NT2/D1 (cell line): ENCODE measurements at regions not wholly inside any gene's neighbourhood (a gene's known extent, or its start where the extent isn't known, plus 50 kb on each side); places are given as distances from the start of the nearest gene placed in this dataset.

Experiments used
- DNase-seq: peaks from one replicate; pipeline ENCODE4 v3.0.0-alpha.2; 2011; ENCODE audit warnings: low read depth, low spot score
- H3K27me3 ChIP-seq: 2 replicates; pipeline ENCODE4 v1.6.0; 2011; ENCODE audit warnings: mild to moderate bottlenecking; ENCODE audit not compliant: insufficient read length, insufficient read depth
- H3K36me3 ChIP-seq: 2 replicates; pipeline ENCODE4 v1.6.1; 2011; ENCODE audit warnings: mild to moderate bottlenecking, low read length, mixed read lengths; ENCODE audit not compliant: insufficient read depth, insufficient read length
- H3K4me1 ChIP-seq: 2 replicates; pipeline ENCODE4 v1.5.1; 2011; ENCODE audit not compliant: insufficient read depth, insufficient read length
- H3K4me3 ChIP-seq: 2 replicates; pipeline ENCODE4 v1.5.1; 2011; ENCODE audit warnings: low read depth; ENCODE audit not compliant: insufficient read length
- H3K9ac ChIP-seq: 2 replicates; pipeline ENCODE4 v1.6.0; 2011; ENCODE audit warnings: low read depth; ENCODE audit not compliant: insufficient read length
- H3K9me3 ChIP-seq: 2 replicates; pipeline ENCODE4 v1.5.1; 2011; ENCODE audit warnings: mild to moderate bottlenecking, low read length; ENCODE audit not compliant: insufficient read depth
- SUZ12 ChIP-seq: IDR thresholded peaks from 2 replicates; pipeline ENCODE4 v1.6.1; 2011; ENCODE audit not compliant: insufficient read length, insufficient read depth; ENCODE audit errors: extremely low read depth
- YY1 ChIP-seq: IDR thresholded peaks from 2 replicates; pipeline ENCODE4 v1.6.1; 2011; ENCODE audit not compliant: insufficient read length, insufficient read depth
- ZNF274 ChIP-seq: IDR thresholded peaks from 2 replicates; pipeline ENCODE4 v1.6.1; 2011; ENCODE audit warnings: mild to moderate bottlenecking, low read depth, low read length

DNA sequence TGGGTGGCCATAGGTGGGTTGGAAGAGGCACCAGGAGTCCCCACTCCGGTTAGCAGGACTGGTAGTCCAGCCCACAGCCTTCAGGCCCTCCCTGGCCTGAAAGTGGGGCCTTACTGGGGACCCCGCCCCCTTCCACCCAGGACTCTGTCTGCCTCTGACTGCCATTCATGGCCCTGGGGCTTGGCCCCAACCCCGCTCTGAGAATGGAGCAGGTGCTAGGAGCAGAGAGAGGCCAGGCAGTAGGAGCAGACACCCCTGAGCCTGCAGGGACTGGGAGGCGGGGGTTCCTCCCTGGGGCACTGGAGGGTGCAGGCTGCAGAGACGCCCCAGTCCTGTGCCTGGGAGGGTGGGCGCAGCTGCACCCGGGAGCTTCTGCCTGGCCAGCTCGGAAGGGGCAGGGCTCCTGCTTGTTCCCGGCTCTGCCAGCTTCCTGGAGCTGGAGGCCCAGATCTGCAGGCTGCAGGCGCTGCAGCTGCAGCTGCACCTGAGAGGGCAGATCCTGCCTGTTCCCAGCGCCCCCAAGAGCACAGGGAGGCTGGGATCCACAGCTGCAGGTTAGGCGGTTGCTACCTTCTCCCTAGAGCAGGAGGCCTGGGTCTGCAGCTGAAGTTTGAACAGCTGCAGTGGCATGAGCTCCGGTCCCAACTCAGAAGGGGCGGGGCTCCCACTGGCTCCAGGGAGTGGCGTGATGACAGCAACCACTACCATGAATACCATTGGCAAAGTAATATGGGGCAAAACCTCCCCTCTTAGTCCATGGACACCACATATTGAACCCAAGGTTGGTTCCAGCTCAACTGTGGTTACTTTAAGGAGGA is 194.7 kb downstream of the SQOR start:
- no peak overlapping the region for H3K4me3 ChIP-seq
- H3K4me1 ChIP-seq = no peaks in the 10 kb centered on the region
- no peaks in the 10 kb centered on the region for H3K27me3 ChIP-seq
- no peak for DNase-seq
- H3K9me3 ChIP-seq = no peaks in the 10 kb centered on the region
- H3K9ac ChIP-seq = no peak overlapping the region
- TF ChIP-seq SUZ12 (no peak), YY1 (no peak), ZNF274 (no peak)
- no peaks in the 10 kb centered on the region for H3K36me3 ChIP-seq

DNA sequence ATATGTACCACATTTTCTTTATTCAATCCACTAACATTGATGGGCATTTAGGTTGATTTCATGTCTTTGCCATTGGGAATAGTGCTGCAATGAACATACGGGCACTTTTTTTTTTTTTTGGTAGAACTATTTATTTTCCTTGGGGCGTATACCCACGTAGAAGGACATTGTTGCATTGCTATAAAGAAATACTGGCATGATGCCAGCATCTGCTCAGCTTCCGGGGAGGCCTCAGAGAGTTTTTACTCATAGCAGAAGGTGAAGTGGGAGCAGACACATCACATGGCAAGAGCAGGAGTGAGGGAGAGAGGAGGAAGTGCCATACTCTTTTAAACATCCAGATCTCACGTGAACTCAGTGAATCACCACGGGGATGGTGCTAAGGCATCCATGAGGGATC is 197.0 kb downstream of the SQOR start:
- Histone ChIP-seq H3K27me3 (no peaks in the 10 kb centered on the region), H3K4me1 (no peaks in the 10 kb centered on the region)
- TF ChIP-seq SUZ12 = no peak
- TF ChIP-seq YY1 = no peak
- TF ChIP-seq ZNF274 = no peak

DNA sequence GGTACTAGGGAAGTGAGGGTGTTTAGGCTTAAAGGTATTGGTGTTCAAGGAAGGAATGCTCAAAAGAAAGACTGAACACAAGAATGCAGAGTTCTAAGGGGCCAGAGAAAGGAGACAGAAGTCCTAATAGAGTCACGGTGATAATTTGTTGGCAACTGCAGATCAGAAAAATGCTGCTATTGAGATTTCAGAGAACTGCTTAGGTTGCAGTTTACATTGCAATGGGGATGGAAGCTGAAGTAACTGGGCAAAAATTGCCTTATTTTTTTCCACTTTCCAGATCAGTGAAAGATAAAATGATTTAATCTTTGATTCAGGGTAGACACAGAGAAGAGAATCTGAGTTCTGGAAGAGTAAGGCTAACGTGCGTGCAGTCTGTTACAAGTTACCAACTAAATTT is 199.8 kb downstream of the SQOR start:
- Histone ChIP-seq H3K4me3 (no peak overlapping the region), H3K36me3 (no peaks in the 10 kb centered on the region), H3K9me3 (no peaks in the 10 kb centered on the region), H3K9ac (no peak overlapping the region), H3K27me3 (no peaks in the 10 kb centered on the region), H3K4me1 (no peaks in the 10 kb centered on the region)
- no peak for DNase-seq
- TF ChIP-seq SUZ12 (no peak), ZNF274 (no peak), YY1 (no peak)

More for the DNA sequence above, 197.0 kb downstream of the SQOR start:
- DNase-seq = no peak
- H3K36me3 ChIP-seq = no peaks in the 10 kb centered on the region
- no peak overlapping the region for H3K9ac ChIP-seq
- no peak overlapping the region for H3K4me3 ChIP-seq
- no peaks in the 10 kb centered on the region for H3K9me3 ChIP-seq

DNA sequence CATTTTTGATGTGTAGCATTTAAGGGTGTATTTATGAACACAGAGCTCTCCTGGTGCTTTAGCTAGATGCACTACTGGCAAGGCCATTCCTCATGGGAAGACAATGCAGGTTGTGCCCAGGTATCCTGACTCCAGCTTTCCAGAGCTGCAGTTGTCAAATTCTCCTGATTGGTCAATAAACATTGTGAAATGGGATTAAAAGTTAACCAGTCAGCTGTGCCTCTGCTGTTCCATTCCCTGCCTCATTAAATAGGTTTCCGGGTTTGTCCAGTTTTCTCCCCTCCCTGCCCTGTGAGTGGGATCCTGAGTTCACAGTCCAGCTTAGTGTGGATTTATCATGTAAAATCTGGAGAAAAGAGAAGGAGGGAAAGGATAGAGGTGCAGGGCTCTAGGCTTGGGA is 207.3 kb downstream of the SQOR start:
- H3K36me3 ChIP-seq = no peaks in the 10 kb centered on the region
- DNase-seq = no peak

DNA sequence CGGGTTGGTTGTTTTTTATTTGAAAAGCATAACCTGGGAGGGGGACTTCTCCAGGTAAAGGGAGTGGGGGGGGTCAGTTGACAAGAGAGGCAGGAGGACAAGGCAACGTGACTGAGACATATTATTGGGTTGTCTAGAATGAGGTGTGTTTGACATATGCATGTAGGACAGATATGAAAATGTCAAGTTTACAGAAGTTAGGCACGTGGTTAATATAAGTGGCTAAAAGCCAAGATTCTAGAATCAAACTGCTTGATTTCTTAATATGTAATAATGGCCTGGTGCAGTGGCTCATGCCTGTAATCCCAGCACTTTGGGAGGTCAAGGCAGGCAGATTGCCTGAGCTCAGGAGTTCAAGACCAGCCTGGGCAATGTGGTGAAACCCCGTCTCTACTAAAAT is 212.8 kb downstream of the SQOR start:
- DNase-seq = no peak
- H3K9ac ChIP-seq = no peak overlapping the region
- TF ChIP-seq SUZ12 = no peak
- no peak for TF ChIP-seq ZNF274
- no peak for TF ChIP-seq YY1

More for the DNA sequence above, 207.3 kb downstream of the SQOR start:
- Histone ChIP-seq H3K4me1 (no peaks in the 10 kb centered on the region), H3K27me3 (no peaks in the 10 kb centered on the region), H3K9me3 (no peaks in the 10 kb centered on the region), H3K9ac (no peak overlapping the region), H3K4me3 (no peak overlapping the region)
- no peak for TF ChIP-seq ZNF274
- no peak for TF ChIP-seq SUZ12
- no peak for TF ChIP-seq YY1

DNA sequence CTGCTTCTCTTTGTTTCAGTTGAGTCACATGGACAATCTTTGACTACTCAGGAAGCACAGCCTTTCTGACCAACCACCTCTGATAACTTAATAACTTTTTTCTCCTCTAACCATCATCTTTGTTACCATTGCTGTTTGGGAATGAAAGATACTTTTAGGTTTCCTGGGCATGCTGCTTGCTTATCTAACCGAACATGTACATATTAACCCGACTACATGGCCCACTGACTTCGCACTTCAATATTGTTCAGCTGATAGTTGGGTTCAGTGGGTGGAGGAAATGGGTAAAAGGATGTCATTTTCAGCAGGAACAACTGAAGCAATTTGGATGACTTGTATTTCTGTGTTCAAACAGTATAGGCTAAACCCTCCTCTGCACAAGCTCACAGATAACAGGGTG is 214.3 kb downstream of the SQOR start:
- Histone ChIP-seq H3K9me3 (peaks cover 13% of the 10 kb centered on the region; the same call in 1 of the 2 replicates), H3K9ac (no peak overlapping the region), H3K36me3 (no peaks in the 10 kb centered on the region), H3K4me3 (no peak overlapping the region), H3K4me1 (no peaks in the 10 kb centered on the region), H3K27me3 (no peaks in the 10 kb centered on the region)
- TF ChIP-seq SUZ12 (no peak), ZNF274 (no peak), YY1 (no peak)
- no peak for DNase-seq

More for the DNA sequence above, 212.8 kb downstream of the SQOR start:
- H3K27me3 ChIP-seq = no peaks in the 10 kb centered on the region
- no peak overlapping the region for H3K4me3 ChIP-seq
- no peaks in the 10 kb centered on the region for H3K4me1 ChIP-seq
- H3K9me3 ChIP-seq = peaks cover 13% of the 10 kb centered on the region; the same call in 1 of the 2 replicates
- no peaks in the 10 kb centered on the region for H3K36me3 ChIP-seq

DNA sequence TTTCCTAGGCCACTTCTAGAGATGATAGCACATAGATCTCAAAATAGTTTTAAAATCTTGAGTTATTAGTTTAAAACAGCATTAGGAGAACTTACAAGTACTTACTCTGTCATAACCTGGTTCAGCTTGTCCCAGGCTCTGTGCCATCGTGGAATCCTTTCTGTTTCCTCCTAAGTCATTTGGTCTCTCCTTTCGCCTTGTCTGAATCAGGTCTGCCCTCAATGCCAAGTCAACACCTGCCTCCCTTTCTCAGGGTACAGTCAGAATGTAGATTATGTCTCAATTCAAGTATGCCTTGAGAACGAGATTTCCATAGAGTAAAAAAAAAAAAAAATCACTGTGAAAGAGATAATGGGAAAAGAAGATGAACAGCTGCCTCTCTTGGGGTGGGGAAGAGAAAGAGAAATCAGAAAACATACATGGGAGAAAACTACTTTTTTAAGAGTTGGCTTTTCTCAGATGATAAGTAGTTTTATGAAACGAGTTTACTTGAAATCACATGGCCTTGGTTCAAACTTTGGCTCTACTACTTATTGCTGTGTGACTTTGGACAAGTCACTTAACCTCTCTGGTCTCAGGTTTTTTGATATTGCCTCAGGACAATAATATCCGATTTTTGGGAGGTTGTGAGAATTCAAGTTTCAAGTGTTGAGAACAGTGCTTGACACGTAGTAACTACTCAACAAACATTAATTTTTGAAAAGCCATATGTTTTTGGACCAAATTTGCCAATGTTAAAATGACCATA is 219.8 kb downstream of the SQOR start:
- H3K9ac ChIP-seq = no peak overlapping the region
- H3K4me3 ChIP-seq = no peak overlapping the region
- no peaks in the 10 kb centered on the region for H3K4me1 ChIP-seq
- TF ChIP-seq SUZ12 (no peak), YY1 (no peak), ZNF274 (no peak)
- H3K27me3 ChIP-seq = no peaks in the 10 kb centered on the region
- no peak for DNase-seq
- H3K36me3 ChIP-seq = no peaks in the 10 kb centered on the region
- peaks cover 13% of the 10 kb centered on the region; the same call in 1 of the 2 replicates for H3K9me3 ChIP-seq
